IMR-90 (cell line): ENCODE measurements at regions not wholly inside any gene's neighbourhood (a gene's known extent, or its start where the extent isn't known, plus 50 kb on each side); places are given as distances from the start of the nearest gene placed in this dataset.

ENCODE experiments used
- ATAC-seq: fragments of 200-7000 bp; cut with Tn5 transposase; 2 replicates; pipeline ENCODE4 v1.9.1; 2020; ENCODE audit warnings: low read depth, mild to moderate bottlenecking, moderate library complexity
- BruUV-seq: library from RNA; stranded (reverse); fragments of 400-500 nt; replicated peaks from 2 replicates; lab custom pipeline; 2021; lab: Mats Ljungman, UMichigan
- CTCF ChIA-PET: fragments of 300-600 bp; formaldehyde crosslinking; extraction: SDS; loops from one replicate; lab custom pipeline; 2021; ENCODE audit warnings: antibody characterized with exemption; lab: Yijun Ruan, JAX
- POLR2A ChIA-PET: fragments of 300-600 bp; sonication (Branson Sonifier 250); formaldehyde crosslinking; loops from one replicate; lab custom pipeline; 2022; ENCODE audit warnings: antibody characterized with exemption; ENCODE audit not compliant: unreplicated experiment; lab: Charles Lee
- DNase-seq: peaks from one replicate; pipeline ENCODE4 v3.0.0; 2013
- H2AFZ ChIP-seq: replicated peaks from 2 replicates; pipeline ENCODE3; 2013; ENCODE audit warnings: low read length, mild to moderate bottlenecking; ENCODE audit not compliant: poor library complexity
- H2AK5ac ChIP-seq: 2 replicates; pipeline ENCODE4 v1.6.1; 2013; ENCODE audit warnings: low read depth, low read length, inconsistent platforms
- H2AK9ac ChIP-seq: replicated peaks from 2 replicates; pipeline ENCODE3; 2013; ENCODE audit warnings: mild to moderate bottlenecking, low read depth, low read length, moderate library complexity; ENCODE audit not compliant: poor library complexity
- H2BK120ac ChIP-seq: 2 replicates; pipeline ENCODE4 v1.6.1; 2013; ENCODE audit warnings: low read depth, low read length, inconsistent platforms
- H2BK15ac ChIP-seq: 3 replicates; pipeline ENCODE4 v1.6.1; 2013; ENCODE audit warnings: low read depth, low read length, inconsistent platforms
- H2BK20ac ChIP-seq: 2 replicates; pipeline ENCODE4 v1.6.1; 2013; ENCODE audit warnings: low read depth, mild to moderate bottlenecking, inconsistent platforms, low read length, moderate library complexity
- H2BK5ac ChIP-seq: 2 replicates; pipeline ENCODE4 v1.6.1; 2013; ENCODE audit warnings: mild to moderate bottlenecking, low read depth, low read length, inconsistent platforms; ENCODE audit not compliant: poor library complexity, severe bottlenecking
- H3K14ac ChIP-seq: replicated peaks from 2 replicates; pipeline ENCODE4 v1.6.1; 2013; ENCODE audit warnings: low read depth, low read length, inconsistent platforms
- H3K18ac ChIP-seq: 2 replicates; pipeline ENCODE4 v1.6.1; 2013; ENCODE audit warnings: low read depth, low read length, control low read depth
- H3K23ac ChIP-seq: 2 replicates; pipeline ENCODE4 v1.6.1; 2013; ENCODE audit warnings: low read depth, low read length, inconsistent platforms
- H3K27ac ChIP-seq: 2 replicates; pipeline ENCODE4 v1.5.1; 2013; ENCODE audit warnings: mild to moderate bottlenecking, control low read depth, low read length; ENCODE audit not compliant: insufficient read depth
- H3K27me3 ChIP-seq: 2 replicates; pipeline ENCODE4 v1.6.1; 2013; ENCODE audit warnings: low read length; ENCODE audit not compliant: control insufficient read depth, insufficient read depth
- H3K36me3 ChIP-seq: 2 replicates; pipeline ENCODE4 v1.6.1; 2013; ENCODE audit warnings: low read length, mixed read lengths; ENCODE audit not compliant: control insufficient read depth, insufficient read depth
- H3K4ac ChIP-seq: 2 replicates; pipeline ENCODE4 v1.6.1; 2013; ENCODE audit warnings: low read depth, low read length, inconsistent platforms
- H3K4me1 ChIP-seq: 2 replicates; pipeline ENCODE4 v1.6.1; 2013; ENCODE audit warnings: low read length, mixed read lengths; ENCODE audit not compliant: control insufficient read depth, insufficient read depth
- H3K4me2 ChIP-seq: 2 replicates; pipeline ENCODE4 v1.6.1; 2013; ENCODE audit warnings: low read depth, mild to moderate bottlenecking, control low read depth, low read length, moderate library complexity
- H3K4me3 ChIP-seq: 2 replicates; pipeline ENCODE4 v1.5.1; 2013; ENCODE audit warnings: low read depth, mild to moderate bottlenecking, control low read depth, low read length, moderate library complexity; ENCODE audit not compliant: insufficient read depth
- H3K56ac ChIP-seq: 2 replicates; pipeline ENCODE4 v1.6.1; 2013; ENCODE audit warnings: low read length, inconsistent platforms; ENCODE audit not compliant: insufficient read depth; ENCODE audit errors: extremely low read depth
- H3K79me1 ChIP-seq, 2 experiments: 2 replicates each; pipeline ENCODE4 v1.6.1; 2013; ENCODE audit warnings: low read length in 2 of 2, inconsistent platforms in 1 of 2, low read depth in 1 of 2
- H3K9ac ChIP-seq: 2 replicates; pipeline ENCODE4 v1.6.1; 2013; ENCODE audit warnings: low read depth, low read length, control low read depth
- H3K9me1 ChIP-seq: 2 replicates; pipeline ENCODE4 v1.6.1; 2013; ENCODE audit warnings: low read length, inconsistent platforms; ENCODE audit not compliant: insufficient read depth
- H3K9me3 ChIP-seq: 2 replicates; pipeline ENCODE4 v1.6.1; 2013; ENCODE audit warnings: low read length; ENCODE audit not compliant: control insufficient read depth, insufficient read depth
- H4K20me1 ChIP-seq: 2 replicates; pipeline ENCODE4 v1.6.1; 2013; ENCODE audit warnings: low read length, inconsistent platforms; ENCODE audit not compliant: insufficient read depth
- H4K5ac ChIP-seq: 2 replicates; pipeline ENCODE4 v1.6.1; 2013; ENCODE audit warnings: mild to moderate bottlenecking, low read depth, low read length, control low read depth
- H4K8ac ChIP-seq, 2 experiments: 2 replicates each; pipeline ENCODE4 v1.6.1; 2013; ENCODE audit warnings: low read depth in 2 of 2, low read length in 2 of 2, control low read depth in 1 of 2, inconsistent platforms in 1 of 2
- H4K91ac ChIP-seq: 2 replicates; pipeline ENCODE4 v1.6.1; 2013; ENCODE audit warnings: low read depth, low read length, inconsistent platforms; ENCODE audit not compliant: insufficient read depth
- CTCF ChIP-seq: conservative IDR thresholded peaks from 2 replicates; pipeline ENCODE4 v1.5.1; 2012; ENCODE audit warnings: mild to moderate bottlenecking, low read depth, low read length, improper control_type of control experiment
- FOS ChIP-seq: fragments of 150-350 bp; IDR thresholded peaks from 2 replicates; pipeline ENCODE4 v1.6.1; 2016; ENCODE audit warnings: low read depth, low read length
- MAFK ChIP-seq: IDR thresholded peaks from 2 replicates; pipeline ENCODE4 v1.6.1; 2012; ENCODE audit warnings: low read depth, low read length, improper control_type of control experiment
- MXI1 ChIP-seq: IDR thresholded peaks from 2 replicates; pipeline ENCODE4 v1.6.1; 2012; ENCODE audit warnings: low read depth, mild to moderate bottlenecking, low read length, moderate library complexity, borderline replicate concordance
- NFE2L2 ChIP-seq: fragments of 150-350 bp; IDR thresholded peaks from 2 replicates; pipeline ENCODE4 v1.6.1; 2016; ENCODE audit warnings: low read depth, mild to moderate bottlenecking, low read length
- POLR2A ChIP-seq: IDR thresholded peaks from 2 replicates; pipeline ENCODE4 v1.6.1; 2012; ENCODE audit warnings: mild to moderate bottlenecking, low read depth, low read length
- RCOR1 ChIP-seq: IDR thresholded peaks from 2 replicates; pipeline ENCODE4 v1.6.1; 2012; ENCODE audit warnings: mild to moderate bottlenecking, low read length, improper control_type of control experiment; ENCODE audit not compliant: insufficient replicate concordance
- RFX5 ChIP-seq: IDR thresholded peaks from 2 replicates; pipeline ENCODE4 v1.8.0; 2012; ENCODE audit warnings: low read depth, mild to moderate bottlenecking, low read length, moderate library complexity
- SMC3 ChIP-seq: fragments of 150-350 bp; IDR thresholded peaks from 2 replicates; pipeline ENCODE4 v1.6.1; 2016; ENCODE audit warnings: low read depth, mild to moderate bottlenecking, antibody characterized with exemption, low read length, moderate library complexity
- WGBS, 2 experiments: methylation state at CpG; one replicate each; pipeline versions ENCODE4 v1.1.5 to v1.1.7; 2013; ENCODE audit warnings: missing lambda C conversion rate in 2 of 2; ENCODE audit not compliant: insufficient read length in 1 of 2; ENCODE audit errors: extremely low coverage in 2 of 2; 5-methylcytosine and 5-hydroxymethylcytosine counted together
- dilution Hi-C: fragments of 300-500 bp; cut with HindIII; formaldehyde crosslinking; loops from one replicate; pipeline ENCODE4 v1.14.3; 2018; ENCODE audit warnings: low sequenced_read_pairs; ENCODE audit not compliant: unreplicated experiment
- in situ Hi-C: fragments of 300-500 bp; cut with MboI; formaldehyde crosslinking; loops from 3 replicates; pipeline ENCODE4 v1.14.3; 2019; ENCODE audit warnings: low sequenced_read_pairs, inconsistent platforms, mixed read lengths
- intact Hi-C: fragments of 100-400 bp; cut with micrococcal nuclease; formaldehyde crosslinking; loops from 2 replicates; pipeline ENCODE4 v1.10.0; 2022

- CTCF ChIA-PET: no interaction called here
- Histone ChIP-seq H4K20me1 (no peaks in the 10 kb centered on the region), H3K4me3 (no peak overlapping the region), H3K14ac (no peak overlapping the region), H2BK20ac (no peak overlapping the region), H2BK120ac (no peak overlapping the region), H2BK15ac (no peak overlapping the region), H3K9me3 (no peaks in the 10 kb centered on the region), H3K9ac (no peak overlapping the region), H3K4ac (no peak overlapping the region), H3K23ac (no peak overlapping the region), H3K27ac (no peak overlapping the region), H3K56ac (no peak overlapping the region), H4K5ac (no peak overlapping the region), H4K8ac (no peak overlapping the region), H2AK5ac (no peak overlapping the region), H3K79me1 (no peaks in the 10 kb centered on the region), H3K18ac (no peak overlapping the region), H3K4me2 (no peak overlapping the region), H4K91ac (no peak overlapping the region), H3K27me3 (no peaks in the 10 kb centered on the region), H2BK5ac (no peak overlapping the region), H2AFZ (no peak overlapping the region), H3K9me1 (no peaks in the 10 kb centered on the region), H3K36me3 (no peaks in the 10 kb centered on the region), H3K4me1 (no peaks in the 10 kb centered on the region), H2AK9ac (no peak overlapping the region)
- intact Hi-C loops: no loop called here
- TF ChIP-seq RCOR1 (no peak), SMC3 (no peak), FOS (no peak), MAFK (no peak), POLR2A (no peak), RFX5 (no peak), MXI1 (no peak), NFE2L2 (no peak), CTCF (no peak)
- no peak for ATAC-seq
- DNase-seq: no peak
- POLR2A ChIA-PET: no interaction called here
- in situ Hi-C loops: no loop called here
- no TSS peak for BruUV-seq
- dilution Hi-C loops: no loop called here
- no CpG with 5 or more reads among the region's 6 CpGs for WGBS, 2 experiments
These were observed 60.0 kb upstream of the SHISA2 start for GRCh38 chr13:26111797-26112196.
